ENCODE measurements at regions not wholly inside any gene's neighbourhood (a gene's known extent, or its start where the extent isn't known, plus 50 kb on each side); places are given as distances from the start of the nearest gene placed in this dataset.

- no peaks in the 10 kb centered on the region for H3K79me2 ChIP-seq (ENCODE audit: control insufficient read depth, insufficient read depth, low read length)
- no peaks in the 10 kb centered on the region for H3K36me3 ChIP-seq (ENCODE audit: control insufficient read depth, insufficient read depth, low read length)
- no peak overlapping the region for H3K9ac ChIP-seq (ENCODE audit: insufficient read depth, low read length)
- TF ChIP-seq EZH2 (IDR thresholded peaks at IDR 0.05; ENCODE audit: low read length, missing control alignments) (no peak), CTCF (conservative IDR thresholded peaks at IDR 0.05 in 1 of 2, IDR thresholded peaks at IDR 0.05 in 1 of 2; ENCODE audit: low read depth in 1 of 2, low read length in 2 of 2) (no peak)
- H3K9me3 ChIP-seq (ENCODE audit: control insufficient read depth, insufficient read depth, low read depth, low read length) = no peaks in the 10 kb centered on the region
- H2AFZ ChIP-seq (ENCODE audit: low read length) = no peak overlapping the region
- H3K4me3 ChIP-seq (replicated peaks in 1 of 4; ENCODE audit: control extremely low read depth in 1 of 4, insufficient read depth in 1 of 4, low read depth in 3 of 4, low read length in 4 of 4) = no peak overlapping the region
- H3K27me3 ChIP-seq (ENCODE audit: control insufficient read depth, insufficient read depth, low read length) = no peaks in the 10 kb centered on the region
- no peak for DNase-seq (ENCODE audit: low read depth in 2 of 2)
- H3K27ac ChIP-seq (ENCODE audit: insufficient read depth, low read length) = no peak overlapping the region
- no peak overlapping the region for H3K4me2 ChIP-seq (ENCODE audit: extremely low read depth, insufficient read depth, low read length)
- H4K20me1 ChIP-seq (ENCODE audit: control insufficient read depth, extremely low read depth, insufficient read depth, low read length) = no peaks in the 10 kb centered on the region
- no peaks in the 10 kb centered on the region for H3K4me1 ChIP-seq (ENCODE audit: control insufficient read depth, extremely low read depth, insufficient read depth, low read length)
Measured at GRCh38 chr2:142718576-142719155, 158.8 kb upstream of the KYNU start.

GRCh38 chr2:142716463-142717242 is 160.8 kb upstream of the KYNU start:
- no peak overlapping the region for H3K4me2 ChIP-seq (ENCODE audit: extremely low read depth, insufficient read depth, low read length)
- H4K20me1 ChIP-seq (ENCODE audit: control insufficient read depth, extremely low read depth, insufficient read depth, low read length) = no peaks in the 10 kb centered on the region
- no peak overlapping the region for H3K27ac ChIP-seq (ENCODE audit: insufficient read depth, low read length)
- H3K9ac ChIP-seq (ENCODE audit: insufficient read depth, low read length) = no peak overlapping the region
- H3K9me3 ChIP-seq (ENCODE audit: control insufficient read depth, insufficient read depth, low read depth, low read length) = no peaks in the 10 kb centered on the region
- H2AFZ ChIP-seq (ENCODE audit: low read length) = no peak overlapping the region
- no peaks in the 10 kb centered on the region for H3K27me3 ChIP-seq (ENCODE audit: control insufficient read depth, insufficient read depth, low read length)
- H3K4me1 ChIP-seq (ENCODE audit: control insufficient read depth, extremely low read depth, insufficient read depth, low read length) = no peaks in the 10 kb centered on the region
- TF ChIP-seq EZH2 (IDR thresholded peaks at IDR 0.05; ENCODE audit: low read length, missing control alignments) (no peak), CTCF (conservative IDR thresholded peaks at IDR 0.05 in 1 of 2, IDR thresholded peaks at IDR 0.05 in 1 of 2; ENCODE audit: low read depth in 1 of 2, low read length in 2 of 2) (no peak)
- peak; percentile 12 to 81 for DNase-seq (ENCODE audit: low read depth in 2 of 2)
- no peak overlapping the region for H3K4me3 ChIP-seq (replicated peaks in 1 of 4; ENCODE audit: control extremely low read depth in 1 of 4, insufficient read depth in 1 of 4, low read depth in 3 of 4, low read length in 4 of 4)
- no peaks in the 10 kb centered on the region for H3K36me3 ChIP-seq (ENCODE audit: control insufficient read depth, insufficient read depth, low read length)
- no peaks in the 10 kb centered on the region for H3K79me2 ChIP-seq (ENCODE audit: control insufficient read depth, insufficient read depth, low read length)

DNA sequence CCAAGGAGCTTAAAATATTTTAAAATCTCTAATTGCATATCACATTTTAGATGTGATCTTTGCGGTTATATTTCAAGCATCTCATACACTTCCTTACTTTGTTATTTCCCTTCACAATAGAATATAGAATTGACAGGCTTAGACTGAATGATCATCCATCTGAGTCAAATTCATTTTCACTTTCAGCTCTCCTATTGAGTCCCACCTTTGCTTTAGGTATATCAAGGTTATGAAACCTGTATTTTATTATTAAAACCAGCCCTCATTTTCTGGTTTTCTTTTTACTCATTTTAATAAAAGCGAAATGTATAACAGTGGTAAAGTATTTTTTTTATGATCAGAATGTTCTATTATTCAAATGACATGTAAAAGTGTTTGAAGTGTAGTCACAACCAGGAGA is 162.9 kb upstream of the KYNU start:
- TF ChIP-seq CTCF (conservative IDR thresholded peaks at IDR 0.05 in 1 of 2, IDR thresholded peaks at IDR 0.05 in 1 of 2; ENCODE audit: low read depth in 1 of 2, low read length in 2 of 2) = no peak
- TF ChIP-seq EZH2 (IDR thresholded peaks at IDR 0.05; ENCODE audit: low read length, missing control alignments) = no peak
- H4K20me1 ChIP-seq (ENCODE audit: control insufficient read depth, extremely low read depth, insufficient read depth, low read length) = no peaks in the 10 kb centered on the region
- no peaks in the 10 kb centered on the region for H3K36me3 ChIP-seq (ENCODE audit: control insufficient read depth, insufficient read depth, low read length)
- no peaks in the 10 kb centered on the region for H3K9me3 ChIP-seq (ENCODE audit: control insufficient read depth, insufficient read depth, low read depth, low read length)
- no peaks in the 10 kb centered on the region for H3K27me3 ChIP-seq (ENCODE audit: control insufficient read depth, insufficient read depth, low read length)
- no peak overlapping the region for H2AFZ ChIP-seq (ENCODE audit: low read length)
- no peak overlapping the region for H3K27ac ChIP-seq (ENCODE audit: insufficient read depth, low read length)
- DNase-seq (ENCODE audit: low read depth in 2 of 2) = no peak
- no peaks in the 10 kb centered on the region for H3K79me2 ChIP-seq (ENCODE audit: control insufficient read depth, insufficient read depth, low read length)
- no peak overlapping the region for H3K4me3 ChIP-seq (replicated peaks in 1 of 4; ENCODE audit: control extremely low read depth in 1 of 4, insufficient read depth in 1 of 4, low read depth in 3 of 4, low read length in 4 of 4)
- no peaks in the 10 kb centered on the region for H3K4me1 ChIP-seq (ENCODE audit: control insufficient read depth, extremely low read depth, insufficient read depth, low read length)
- H3K9ac ChIP-seq (ENCODE audit: insufficient read depth, low read length) = no peak overlapping the region
- H3K4me2 ChIP-seq (ENCODE audit: extremely low read depth, insufficient read depth, low read length) = no peak overlapping the region
